Neuronal stem cell (in vitro differentiated cells): ENCODE measurements at regions not wholly inside any gene's neighbourhood (a gene's known extent, or its start where the extent isn't known, plus 50 kb on each side); places are given as distances from the start of the nearest gene placed in this dataset.
A peak's percentile ranks its signal among the peaks of the same experiment; 100 is the strongest.

Experiments used
- DNase-seq: peaks from one replicate; pipeline ENCODE4 v3.0.0-alpha.2; 2013; ENCODE audit warnings: low spot score
- H2AFZ ChIP-seq: one replicate; pipeline ENCODE4 v1.6.1; 2013; ENCODE audit warnings: mild to moderate bottlenecking, low read length, inconsistent platforms
- H2AK5ac ChIP-seq: 2 replicates; pipeline ENCODE4 v1.6.1; 2013; ENCODE audit warnings: low read depth, mild to moderate bottlenecking, inconsistent platforms, low read length, moderate library complexity, mixed read lengths
- H2BK120ac ChIP-seq: 2 replicates; pipeline ENCODE4 v1.6.1; 2013; ENCODE audit warnings: low read depth, mild to moderate bottlenecking, inconsistent platforms, low read length, moderate library complexity, mixed read lengths
- H2BK12ac ChIP-seq: one replicate; pipeline ENCODE4 v1.6.1; 2013; ENCODE audit warnings: low read length, inconsistent platforms
- H2BK15ac ChIP-seq: 2 replicates; pipeline ENCODE4 v1.6.1; 2013; ENCODE audit warnings: mild to moderate bottlenecking, low read length, inconsistent platforms, mixed read lengths
- H2BK5ac ChIP-seq: one replicate; pipeline ENCODE4 v1.6.1; 2013; ENCODE audit warnings: inconsistent platforms, mild to moderate bottlenecking, low read length, moderate library complexity
- H3K14ac ChIP-seq: one replicate; pipeline ENCODE4 v1.6.1; 2013; ENCODE audit warnings: low read length, inconsistent platforms
- H3K18ac ChIP-seq: 2 replicates; pipeline ENCODE4 v1.6.1; 2013; ENCODE audit warnings: low read length, inconsistent platforms
- H3K23ac ChIP-seq: 2 replicates; pipeline ENCODE4 v1.6.1; 2013; ENCODE audit warnings: low read depth, mild to moderate bottlenecking, mixed read lengths, low read length, inconsistent platforms; ENCODE audit not compliant: poor library complexity
- H3K27ac ChIP-seq: replicated peaks from 3 replicates; pipeline ENCODE4 v1.5.1; 2013; ENCODE audit warnings: low read length, inconsistent platforms
- H3K27me3 ChIP-seq, 3 experiments: 2 replicates each; pipeline ENCODE4 v1.6.1; 2013; ENCODE audit warnings: low read length in 3 of 3, mild to moderate bottlenecking in 2 of 3, inconsistent platforms in 1 of 3, low read depth in 1 of 3, mixed read lengths in 1 of 3, moderate library complexity in 1 of 3; ENCODE audit not compliant: control insufficient read depth in 3 of 3, insufficient read depth in 3 of 3
- H3K36me3 ChIP-seq, 2 donors: replicated peaks in 1 of 2; 2 replicates each; pipeline ENCODE4 v1.6.1; 2013; ENCODE audit warnings: low read length in 2 of 2; ENCODE audit not compliant: control insufficient read depth in 2 of 2, insufficient read depth in 2 of 2
- H3K4ac ChIP-seq: 2 replicates; pipeline ENCODE4 v1.6.1; 2013; ENCODE audit warnings: inconsistent platforms, mild to moderate bottlenecking, low read length, moderate library complexity
- H3K4me1 ChIP-seq, 2 donors: 1 replicate in 1 of 2; 2 replicates in 1 of 2; pipeline ENCODE4 v1.6.1; 2013; ENCODE audit warnings: low read length in 2 of 2, low read depth in 1 of 2; ENCODE audit not compliant: control insufficient read depth in 2 of 2, insufficient read depth in 1 of 2
- H3K4me2 ChIP-seq: one replicate; pipeline ENCODE4 v1.6.1; 2013; ENCODE audit warnings: mild to moderate bottlenecking, low read length, inconsistent platforms; ENCODE audit not compliant: insufficient read depth, poor library complexity, severe bottlenecking
- H3K4me3 ChIP-seq, 2 donors: 2 replicates each; pipeline ENCODE4 v1.5.1; 2013; ENCODE audit warnings: low read length in 2 of 2, mild to moderate bottlenecking in 2 of 2, inconsistent platforms in 1 of 2, moderate library complexity in 1 of 2
- H3K79me1 ChIP-seq: one replicate; pipeline ENCODE4 v1.6.1; 2013; ENCODE audit warnings: low read depth, mild to moderate bottlenecking, inconsistent platforms, low read length, moderate library complexity
- H3K9ac ChIP-seq: one replicate; pipeline ENCODE4 v1.6.1; 2013; ENCODE audit warnings: mild to moderate bottlenecking, low read depth, low read length, inconsistent platforms; ENCODE audit not compliant: poor library complexity
- H3K9me3 ChIP-seq, 2 donors: replicated peaks in 1 of 2; 2 replicates each; pipeline versions ENCODE3 to v1.6.1; 2013; ENCODE audit warnings: low read length in 2 of 2, mild to moderate bottlenecking in 2 of 2, inconsistent platforms in 1 of 2, low read depth in 1 of 2, mixed read lengths in 1 of 2, moderate library complexity in 1 of 2; ENCODE audit not compliant: control insufficient read depth in 2 of 2, insufficient read depth in 1 of 2
- H4K8ac ChIP-seq: one replicate; pipeline ENCODE4 v1.6.1; 2013; ENCODE audit warnings: low read depth, mild to moderate bottlenecking, inconsistent platforms, low read length, moderate library complexity
- H4K91ac ChIP-seq: one replicate; pipeline ENCODE4 v1.6.1; 2013; ENCODE audit warnings: low read length, low read depth, mild to moderate bottlenecking, inconsistent platforms; ENCODE audit not compliant: poor library complexity
- WGBS, 2 donors: extraction: QIAGEN DNeasy Blood & Tissue Kit; methylation state at CpG; one replicate each; pipeline ENCODE4 v1.1.7; 2013; ENCODE audit warnings: missing lambda C conversion rate in 2 of 2, mixed read lengths in 1 of 2; ENCODE audit not compliant: insufficient read length in 2 of 2, insufficient replicate concordance in 1 of 2; ENCODE audit errors: extremely low coverage in 2 of 2; 5-methylcytosine and 5-hydroxymethylcytosine counted together

GRCh38 chr5:38107096-38107495 is 151.3 kb upstream of the EGFLAM start:
- no peak overlapping the region for H4K8ac ChIP-seq
- H2AK5ac ChIP-seq = no peak overlapping the region
- no peak overlapping the region for H3K14ac ChIP-seq
- H2BK5ac ChIP-seq = no peak overlapping the region
- H3K4me2 ChIP-seq = no peak overlapping the region
- H3K18ac ChIP-seq = peak overlapping the region; percentile 65
- DNase-seq = no peak
- no peak overlapping the region for H4K91ac ChIP-seq
- H3K36me3 ChIP-seq = no peaks in the 10 kb centered on the region
- no peaks in the 10 kb centered on the region for H3K27me3 ChIP-seq
- peaks cover 5 to 6% of the 10 kb centered on the region in 2 donors for H3K4me1 ChIP-seq
- H3K9ac ChIP-seq = no peak overlapping the region
- H3K23ac ChIP-seq = no peak overlapping the region
- no peak overlapping the region for H3K27ac ChIP-seq
- H3K9me3 ChIP-seq = no peaks in the 10 kb centered on the region
- no CpG with 5 or more reads among the region's 6 CpGs for WGBS, 2 donors
- peak overlapping the region; percentile 70 for H2BK15ac ChIP-seq
- no peak overlapping the region for H3K4ac ChIP-seq
- no peak overlapping the region for H2BK12ac ChIP-seq
- H3K79me1 ChIP-seq = no peaks in the 10 kb centered on the region
- no peak overlapping the region for H2AFZ ChIP-seq
- H2BK120ac ChIP-seq = no peak overlapping the region
- H3K4me3 ChIP-seq = no peak overlapping the region

DNA sequence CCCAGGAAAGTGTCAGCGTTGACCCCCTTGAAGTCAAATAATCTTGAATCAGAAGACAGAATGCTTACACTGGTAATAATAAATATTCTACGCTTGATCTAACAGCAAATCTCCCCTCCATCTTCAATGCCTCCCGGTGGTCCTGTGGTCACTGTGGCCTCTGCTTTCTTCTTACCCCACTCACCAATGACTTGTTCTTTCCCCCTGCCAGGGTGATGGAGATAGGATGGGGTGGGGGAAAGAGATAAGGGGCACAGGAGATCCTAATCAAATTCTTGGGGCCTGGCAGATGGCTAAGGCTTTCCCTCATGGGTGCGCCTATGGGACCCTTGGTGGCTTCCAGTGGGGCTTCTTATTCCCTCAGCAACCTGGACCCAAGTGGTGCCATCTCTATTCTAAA is 152.6 kb upstream of the EGFLAM start:
- Histone ChIP-seq H3K4me3 (no peak overlapping the region), H4K91ac (no peak overlapping the region), H2AK5ac (no peak overlapping the region), H3K9ac (no peak overlapping the region), H3K27ac (no peak overlapping the region), H3K9me3 (no peaks in the 10 kb centered on the region), H3K36me3 (no peaks in the 10 kb centered on the region), H4K8ac (no peak overlapping the region), H3K23ac (no peak overlapping the region), H2AFZ (no peak overlapping the region), H3K18ac (no peak overlapping the region), H2BK15ac (no peak overlapping the region), H3K4ac (no peak overlapping the region), H3K27me3 (no peaks in the 10 kb centered on the region), H3K4me1 (peaks cover 5 to 6% of the 10 kb centered on the region in 2 donors), H3K79me1 (no peaks in the 10 kb centered on the region), H2BK5ac (no peak overlapping the region), H3K4me2 (no peak overlapping the region), H2BK12ac (no peak overlapping the region), H2BK120ac (no peak overlapping the region), H3K14ac (no peak overlapping the region)
- no peak for DNase-seq
- WGBS, 2 donors = no CpG with 5 or more reads among the region's 4 CpGs

- Histone ChIP-seq H3K9ac (no peak overlapping the region), H3K79me1 (no peaks in the 10 kb centered on the region), H2BK15ac (no peak overlapping the region), H3K14ac (no peak overlapping the region), H3K27me3 (no peaks in the 10 kb centered on the region), H2AFZ (no peak overlapping the region), H2BK5ac (no peak overlapping the region), H3K4me1 (peaks cover 5 to 6% of the 10 kb centered on the region in 2 donors), H4K91ac (no peak overlapping the region), H3K4ac (no peak overlapping the region), H3K36me3 (no peaks in the 10 kb centered on the region), H3K23ac (no peak overlapping the region), H3K18ac (no peak overlapping the region), H3K4me2 (no peak overlapping the region), H3K27ac (no peak overlapping the region), H3K9me3 (no peaks in the 10 kb centered on the region), H2AK5ac (no peak overlapping the region), H3K4me3 (no peak overlapping the region), H2BK120ac (no peak overlapping the region), H4K8ac (no peak overlapping the region), H2BK12ac (no peak overlapping the region)
- no CpG with 5 or more reads among the region's 3 CpGs for WGBS, 2 donors
- no peak for DNase-seq
Measured at GRCh38 chr5:38105231-38105570, 153.2 kb upstream of the EGFLAM start.

DNA sequence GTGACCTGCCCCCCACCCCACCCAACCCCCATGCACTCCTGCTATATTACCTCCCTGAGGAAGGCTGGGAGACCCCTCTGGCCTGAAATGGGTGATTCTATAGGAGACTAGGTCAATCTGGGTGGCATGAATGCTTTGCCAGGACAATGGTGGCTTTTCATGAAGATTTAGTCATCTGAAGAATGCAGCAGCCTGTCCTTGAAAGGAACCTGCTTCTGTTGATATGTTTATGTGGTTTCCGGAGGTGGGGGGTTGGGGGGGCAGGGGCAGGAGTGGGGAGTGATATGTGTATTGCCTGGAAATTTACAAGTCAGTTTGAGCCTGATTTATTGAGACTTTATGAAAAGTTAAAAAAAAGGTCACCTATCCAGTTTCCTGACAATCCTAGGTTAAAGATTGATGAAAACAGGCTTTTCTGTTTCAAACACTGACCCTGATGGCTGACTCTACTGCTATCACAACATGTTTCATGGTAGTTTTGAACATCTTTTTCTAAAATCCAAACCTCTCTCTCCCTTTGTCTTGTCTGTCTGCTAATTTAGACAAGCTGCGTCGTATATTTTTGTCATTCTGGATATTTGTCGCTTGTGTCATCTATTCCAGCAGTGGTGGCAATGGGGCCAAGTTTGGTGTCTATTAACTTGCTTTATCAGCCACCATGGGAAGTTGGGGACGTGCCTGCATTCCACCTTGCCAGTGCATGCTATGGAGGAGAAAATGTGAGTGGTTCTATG is 153.7 kb upstream of the EGFLAM start:
- Histone ChIP-seq H2BK5ac (no peak overlapping the region), H3K27ac (no peak overlapping the region), H3K18ac (no peak overlapping the region), H3K4me1 (peaks cover 5 to 6% of the 10 kb centered on the region in 2 donors), H3K4me3 (no peak overlapping the region), H4K8ac (no peak overlapping the region), H3K9me3 (no peaks in the 10 kb centered on the region), H3K14ac (no peak overlapping the region), H3K79me1 (no peaks in the 10 kb centered on the region), H3K4me2 (no peak overlapping the region), H2BK12ac (no peak overlapping the region), H3K27me3 (no peaks in the 10 kb centered on the region), H3K36me3 (no peaks in the 10 kb centered on the region), H3K4ac (no peak overlapping the region), H2AFZ (no peak overlapping the region), H3K9ac (no peak overlapping the region), H2AK5ac (no peak overlapping the region), H3K23ac (no peak overlapping the region), H4K91ac (no peak overlapping the region), H2BK15ac (no peak overlapping the region), H2BK120ac (no peak overlapping the region)
- DNase-seq = peak; percentile 20
- WGBS, 2 donors = no CpG with 5 or more reads among the region's 5 CpGs
